Stimulated activated memory B cell treated with anti-CD40 and anti-IgM and Interleukin-4, amounts not matched to agents 10 μg/mL and 1 μg/mL and 100 μg/mL, for 72 hours (primary cell): ENCODE measurements at regions not wholly inside any gene's neighbourhood (a gene's known extent, or its start where the extent isn't known, plus 50 kb on each side); places are given as distances from the start of the nearest gene placed in this dataset.
"Not testable (repeated sequence)": the region's sequence is repeated elsewhere in the genome, so short reads cannot be mapped to it uniquely, and the experiment has no call there.

ENCODE experiments used
- ATAC-seq: fragments of 150-1000 bp; cut with Tn5 transposase; 2 replicates; pipeline ENCODE4 v1.10.0; 2021
- H3K27ac Mint-ChIP-seq: one replicate; pipeline ENCODE4 v1.8.0; 2022; ENCODE audit warnings: mild to moderate bottlenecking, mixed read lengths
- H3K27me3 Mint-ChIP-seq: one replicate; pipeline ENCODE4 v1.8.0; 2022; ENCODE audit warnings: mixed read lengths
- H3K36me3 Mint-ChIP-seq: one replicate; pipeline ENCODE4 v1.8.0; 2022; ENCODE audit warnings: mixed read lengths
- H3K4me1 Mint-ChIP-seq: one replicate; pipeline ENCODE4 v1.8.0; 2022; ENCODE audit warnings: mixed read lengths
- H3K4me3 Mint-ChIP-seq: one replicate; pipeline ENCODE4 v1.8.0; 2022; ENCODE audit warnings: mild to moderate bottlenecking, moderate library complexity, mixed read lengths
- H3K9me3 Mint-ChIP-seq: one replicate; pipeline ENCODE4 v1.8.0; 2022; ENCODE audit warnings: mixed read lengths

- not testable (repeated sequence) for H3K27ac Mint-ChIP-seq, H3K36me3 Mint-ChIP-seq, H3K9me3 Mint-ChIP-seq, H3K4me3 Mint-ChIP-seq, H3K27me3 Mint-ChIP-seq, H3K4me1 Mint-ChIP-seq
- ATAC-seq = peak; percentile 37
Measured at GRCh38 chr22:11017108-11017507, 4510.9 kb upstream of the OR11H1 start.

GRCh38 chr22:11020522-11020921 lies 4507.5 kb upstream of the OR11H1 start:
- ATAC-seq = peak; percentile 52
- H3K4me3 Mint-ChIP-seq, H3K9me3 Mint-ChIP-seq, H3K27me3 Mint-ChIP-seq, H3K4me1 Mint-ChIP-seq, H3K36me3 Mint-ChIP-seq, H3K27ac Mint-ChIP-seq: not testable (repeated sequence)

GRCh38 chr22:11026541-11026940 lies 4501.5 kb upstream of the OR11H1 start:
- not testable (repeated sequence) for H3K4me3 Mint-ChIP-seq, ATAC-seq, H3K36me3 Mint-ChIP-seq, H3K27ac Mint-ChIP-seq, H3K4me1 Mint-ChIP-seq, H3K27me3 Mint-ChIP-seq
- peaks cover 30% of the 10 kb centered on the region for H3K9me3 Mint-ChIP-seq

- H3K4me1 Mint-ChIP-seq, H3K27me3 Mint-ChIP-seq, H3K27ac Mint-ChIP-seq, ATAC-seq, H3K36me3 Mint-ChIP-seq, H3K4me3 Mint-ChIP-seq: not testable (repeated sequence)
- H3K9me3 Mint-ChIP-seq = peaks cover 35% of the 10 kb centered on the region
Measured at GRCh38 chr22:11027064-11027463, 4500.9 kb upstream of the OR11H1 start.

GRCh38 chr22:11027532-11027931 lies 4500.5 kb upstream of the OR11H1 start:
- H3K9me3 Mint-ChIP-seq = peaks cover 36% of the 10 kb centered on the region
- not testable (repeated sequence) for ATAC-seq, H3K4me3 Mint-ChIP-seq, H3K4me1 Mint-ChIP-seq, H3K27ac Mint-ChIP-seq, H3K36me3 Mint-ChIP-seq, H3K27me3 Mint-ChIP-seq

GRCh38 chr22:11028180-11028579 lies 4499.8 kb upstream of the OR11H1 start:
- not testable (repeated sequence) for ATAC-seq, H3K36me3 Mint-ChIP-seq, H3K27me3 Mint-ChIP-seq, H3K27ac Mint-ChIP-seq, H3K4me1 Mint-ChIP-seq, H3K4me3 Mint-ChIP-seq
- H3K9me3 Mint-ChIP-seq = peaks cover 33% of the 10 kb centered on the region

- peaks cover 29% of the 10 kb centered on the region for H3K9me3 Mint-ChIP-seq
- H3K4me3 Mint-ChIP-seq, H3K36me3 Mint-ChIP-seq, H3K27ac Mint-ChIP-seq, H3K27me3 Mint-ChIP-seq, H3K4me1 Mint-ChIP-seq: not testable (repeated sequence)
- peak; percentile 21 for ATAC-seq
Measured at GRCh38 chr22:11029534-11029933, 4498.5 kb upstream of the OR11H1 start.

- H3K27me3 Mint-ChIP-seq = not testable (repeated sequence)
- peaks cover 32% of the 10 kb centered on the region for H3K9me3 Mint-ChIP-seq
Measured at GRCh38 chr22:11029967-11030366, 4498.0 kb upstream of the OR11H1 start.

GRCh38 chr22:11030571-11031410 lies 4497.2 kb upstream of the OR11H1 start:
- H3K4me1 Mint-ChIP-seq, H3K27ac Mint-ChIP-seq, H3K36me3 Mint-ChIP-seq, H3K27me3 Mint-ChIP-seq, H3K4me3 Mint-ChIP-seq: not testable (repeated sequence)
- H3K9me3 Mint-ChIP-seq = peaks cover 38% of the 10 kb centered on the region
- ATAC-seq = peak; percentile 1

More at GRCh38 chr22:11029967-11030366, 4498.0 kb upstream of the OR11H1 start:
- not testable (repeated sequence) for H3K4me1 Mint-ChIP-seq, H3K27ac Mint-ChIP-seq, H3K4me3 Mint-ChIP-seq, H3K36me3 Mint-ChIP-seq
- peak; percentile 1 for ATAC-seq

- H3K27me3 Mint-ChIP-seq, H3K4me3 Mint-ChIP-seq, H3K4me1 Mint-ChIP-seq, ATAC-seq, H3K36me3 Mint-ChIP-seq, H3K27ac Mint-ChIP-seq: not testable (repeated sequence)
- peaks cover 37% of the 10 kb centered on the region for H3K9me3 Mint-ChIP-seq
Measured at GRCh38 chr22:11032115-11032514, 4495.9 kb upstream of the OR11H1 start.

- H3K4me3 Mint-ChIP-seq, H3K36me3 Mint-ChIP-seq, H3K27ac Mint-ChIP-seq, H3K27me3 Mint-ChIP-seq, H3K4me1 Mint-ChIP-seq, ATAC-seq: not testable (repeated sequence)
- H3K9me3 Mint-ChIP-seq = peaks cover 28% of the 10 kb centered on the region
Measured at GRCh38 chr22:11034660-11034987, 4493.4 kb upstream of the OR11H1 start.

GRCh38 chr22:11035031-11035873 lies 4492.7 kb upstream of the OR11H1 start:
- H3K27me3 Mint-ChIP-seq, H3K4me3 Mint-ChIP-seq, H3K4me1 Mint-ChIP-seq, H3K36me3 Mint-ChIP-seq, H3K27ac Mint-ChIP-seq, ATAC-seq: not testable (repeated sequence)
- H3K9me3 Mint-ChIP-seq = peaks cover 25% of the 10 kb centered on the region

GRCh38 chr22:11037314-11037713 lies 4490.7 kb upstream of the OR11H1 start:
- H3K27ac Mint-ChIP-seq, H3K4me3 Mint-ChIP-seq, H3K36me3 Mint-ChIP-seq, ATAC-seq, H3K4me1 Mint-ChIP-seq, H3K27me3 Mint-ChIP-seq: not testable (repeated sequence)
- H3K9me3 Mint-ChIP-seq = peaks cover 28% of the 10 kb centered on the region

GRCh38 chr22:11037814-11038213 lies 4490.2 kb upstream of the OR11H1 start:
- not testable (repeated sequence) for H3K4me1 Mint-ChIP-seq, ATAC-seq, H3K27me3 Mint-ChIP-seq, H3K4me3 Mint-ChIP-seq, H3K36me3 Mint-ChIP-seq, H3K27ac Mint-ChIP-seq
- peaks cover 28% of the 10 kb centered on the region for H3K9me3 Mint-ChIP-seq

- not testable (repeated sequence) for H3K27me3 Mint-ChIP-seq, ATAC-seq, H3K36me3 Mint-ChIP-seq, H3K4me3 Mint-ChIP-seq, H3K4me1 Mint-ChIP-seq, H3K27ac Mint-ChIP-seq
- H3K9me3 Mint-ChIP-seq = peaks cover 28% of the 10 kb centered on the region
Measured at GRCh38 chr22:11038786-11039185, 4489.2 kb upstream of the OR11H1 start.

- H3K4me3 Mint-ChIP-seq, H3K36me3 Mint-ChIP-seq, H3K27ac Mint-ChIP-seq, H3K4me1 Mint-ChIP-seq, H3K27me3 Mint-ChIP-seq, ATAC-seq: not testable (repeated sequence)
- peaks cover 16% of the 10 kb centered on the region for H3K9me3 Mint-ChIP-seq
Measured at GRCh38 chr22:11041416-11041815, 4486.6 kb upstream of the OR11H1 start.
